ENCODE measurements at regions not wholly inside any gene's neighbourhood (a gene's known extent, or its start where the extent isn't known, plus 50 kb on each side); places are given as distances from the start of the nearest gene placed in this dataset.

DNA sequence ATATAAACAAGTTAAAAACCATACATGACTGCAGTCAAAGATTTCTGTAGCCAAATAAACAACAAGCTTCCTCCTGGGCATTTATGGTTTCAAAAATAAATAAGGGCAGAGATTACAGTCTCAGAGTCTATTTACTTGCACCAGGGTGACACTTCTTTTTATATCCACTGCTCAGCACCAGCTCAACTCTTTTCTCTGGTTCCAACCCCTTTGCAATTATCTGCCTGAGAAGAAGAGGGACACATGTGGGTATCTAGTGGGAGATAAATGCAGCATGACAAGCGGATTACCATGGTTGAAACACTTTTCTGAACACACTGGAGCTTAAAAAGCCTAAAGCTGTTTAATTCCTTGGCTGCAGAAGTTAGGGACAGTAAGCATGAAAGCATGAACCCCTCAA, 311.5 kb downstream of the CNTN3 start (continued):
- no peak for TF ChIP-seq CUX1 (IDR thresholded peaks at IDR 0.05; ENCODE audit: insufficient replicate concordance, low read depth, low read length)
- TF ChIP-seq MEF2A (IDR thresholded peaks at IDR 0.05; ENCODE audit: insufficient read depth, low read depth, low read length): no peak
- TF ChIP-seq, protein P1, sequence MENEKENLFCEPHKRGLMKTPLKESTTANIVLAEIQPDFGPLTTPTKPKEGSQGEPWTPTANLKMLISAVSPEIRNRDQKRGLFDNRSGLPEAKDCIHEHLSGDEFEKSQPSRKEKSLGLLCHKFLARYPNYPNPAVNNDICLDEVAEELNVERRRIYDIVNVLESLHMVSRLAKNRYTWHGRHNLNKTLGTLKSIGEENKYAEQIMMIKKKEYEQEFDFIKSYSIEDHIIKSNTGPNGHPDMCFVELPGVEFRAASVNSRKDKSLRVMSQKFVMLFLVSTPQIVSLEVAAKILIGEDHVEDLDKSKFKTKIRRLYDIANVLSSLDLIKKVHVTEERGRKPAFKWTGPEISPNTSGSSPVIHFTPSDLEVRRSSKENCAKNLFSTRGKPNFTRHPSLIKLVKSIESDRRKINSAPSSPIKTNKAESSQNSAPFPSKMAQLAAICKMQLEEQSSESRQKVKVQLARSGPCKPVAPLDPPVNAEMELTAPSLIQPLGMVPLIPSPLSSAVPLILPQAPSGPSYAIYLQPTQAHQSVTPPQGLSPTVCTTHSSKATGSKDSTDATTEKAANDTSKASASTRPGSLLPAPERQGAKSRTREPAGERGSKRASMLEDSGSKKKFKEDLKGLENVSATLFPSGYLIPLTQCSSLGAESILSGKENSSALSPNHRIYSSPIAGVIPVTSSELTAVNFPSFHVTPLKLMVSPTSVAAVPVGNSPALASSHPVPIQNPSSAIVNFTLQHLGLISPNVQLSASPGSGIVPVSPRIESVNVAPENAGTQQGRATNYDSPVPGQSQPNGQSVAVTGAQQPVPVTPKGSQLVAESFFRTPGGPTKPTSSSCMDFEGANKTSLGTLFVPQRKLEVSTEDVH (IDR thresholded peaks at IDR 0.05; ENCODE audit: low read depth, partially characterized antibody): no peak
- TF ChIP-seq E2F4 (IDR thresholded peaks at IDR 0.05; ENCODE audit: low read depth, low read length): no peak
- no peak for TF ChIP-seq CREM (IDR thresholded peaks at IDR 0.05; ENCODE audit: low read depth)
- TF ChIP-seq MYB (IDR thresholded peaks at IDR 0.05; ENCODE audit: borderline replicate concordance, low read depth, low read length): no peak
- TF ChIP-seq HDAC2 (IDR thresholded peaks at IDR 0.05): no peak
- TF ChIP-seq RFX5 (IDR thresholded peaks at IDR 0.05; ENCODE audit: low read depth, low read length): no peak

All from GM12878 (cell line).